OCI-LY1 (cell line): ENCODE measurements at regions not wholly inside any gene's neighbourhood (a gene's known extent, or its start where the extent isn't known, plus 50 kb on each side); places are given as distances from the start of the nearest gene placed in this dataset.

Source experiments
- H2AFZ ChIP-seq: fragments of 200-600 bp; sonication (generic), shearing (Covaris generic); 2 replicates; pipeline ENCODE4 v1.6.0; 2014; ENCODE audit warnings: antibody characterized with exemption, mild to moderate bottlenecking, low read length
- H3F3A ChIP-seq: fragments of 200-600 bp; sonication (generic), shearing (Covaris generic); 2 replicates; pipeline ENCODE4 v1.6.0; 2014; ENCODE audit warnings: mild to moderate bottlenecking, antibody characterized with exemption, low read length, moderate library complexity; ENCODE audit not compliant: insufficient read depth
- H3K27ac ChIP-seq: fragments of 200-600 bp; sonication (generic); 2 replicates; pipeline ENCODE4 v1.5.1; 2014; ENCODE audit warnings: low read length, mixed run types, mild to moderate bottlenecking, low read depth; ENCODE audit not compliant: poor library complexity, severe bottlenecking
- H3K27me3 ChIP-seq: fragments of 200-600 bp; sonication (generic); 2 replicates; pipeline ENCODE4 v1.6.0; 2014; ENCODE audit warnings: antibody characterized with exemption, mild to moderate bottlenecking, low read length, moderate library complexity; ENCODE audit not compliant: insufficient read depth
- H3K36me3 ChIP-seq: fragments of 200-600 bp; sonication (generic); 2 replicates; pipeline ENCODE4 v1.6.1; 2014; ENCODE audit warnings: mild to moderate bottlenecking, antibody characterized with exemption, low read length, moderate library complexity, mixed read lengths; ENCODE audit not compliant: insufficient read depth
- H3K4me1 ChIP-seq: fragments of 200-600 bp; sonication (generic); 2 replicates; pipeline ENCODE4 v1.5.1; 2014; ENCODE audit warnings: mild to moderate bottlenecking, low read length, moderate library complexity; ENCODE audit not compliant: insufficient read depth, severe bottlenecking
- H3K4me2 ChIP-seq: fragments of 200-600 bp; sonication (generic), shearing (Covaris generic); 2 replicates; pipeline ENCODE4 v1.6.1; 2014; ENCODE audit warnings: low read length
- H3K4me3 ChIP-seq: fragments of 200-600 bp; sonication (generic); 2 replicates; pipeline ENCODE4 v1.5.1; 2014; ENCODE audit warnings: low read length, low read depth, mild to moderate bottlenecking, mixed read lengths; ENCODE audit not compliant: poor library complexity, severe bottlenecking
- H3K79me2 ChIP-seq: fragments of 200-600 bp; shearing (Covaris generic); 2 replicates; pipeline ENCODE4 v1.6.1; 2016; ENCODE audit warnings: mixed run types, low read length, mixed read lengths; ENCODE audit not compliant: insufficient read depth
- H3K9ac ChIP-seq: fragments of 200-600 bp; sonication (generic), shearing (Covaris generic); 2 replicates; pipeline ENCODE4 v1.6.1; 2014; ENCODE audit warnings: mild to moderate bottlenecking, low read length, mixed read lengths
- H3K9me2 ChIP-seq: fragments of 200-600 bp; sonication (generic), shearing (Covaris generic); 2 replicates; pipeline ENCODE4 v1.6.1; 2014; ENCODE audit warnings: low read depth, mild to moderate bottlenecking, low read length, mixed read lengths
- H3K9me3 ChIP-seq: fragments of 200-600 bp; shearing (Covaris generic); 2 replicates; pipeline ENCODE4 v1.6.1; 2014; ENCODE audit warnings: low read length, mixed read lengths
- H4K20me1 ChIP-seq: fragments of 200-600 bp; sonication (generic), shearing (Covaris generic); 2 replicates; pipeline ENCODE4 v1.6.0; 2016; ENCODE audit warnings: mild to moderate bottlenecking, low read length; ENCODE audit not compliant: insufficient read depth
- EZH2 ChIP-seq: fragments of 200-600 bp; sonication (generic), shearing (Covaris generic); IDR thresholded peaks from 2 replicates; pipeline ENCODE4 v1.8.0; 2017; ENCODE audit warnings: borderline replicate concordance, mixed run types, mild to moderate bottlenecking, antibody characterized with exemption, low read length, moderate library complexity, mixed read lengths
- TF ChIP-seq, protein P1 (sequence below): fragments of 200-600 bp; sonication (generic), shearing (Covaris generic); IDR thresholded peaks from 2 replicates; pipeline ENCODE4 v1.5.1; 2017; ENCODE audit warnings: mild to moderate bottlenecking, antibody characterized with exemption, low read length, moderate library complexity, mixed read lengths

DNA sequence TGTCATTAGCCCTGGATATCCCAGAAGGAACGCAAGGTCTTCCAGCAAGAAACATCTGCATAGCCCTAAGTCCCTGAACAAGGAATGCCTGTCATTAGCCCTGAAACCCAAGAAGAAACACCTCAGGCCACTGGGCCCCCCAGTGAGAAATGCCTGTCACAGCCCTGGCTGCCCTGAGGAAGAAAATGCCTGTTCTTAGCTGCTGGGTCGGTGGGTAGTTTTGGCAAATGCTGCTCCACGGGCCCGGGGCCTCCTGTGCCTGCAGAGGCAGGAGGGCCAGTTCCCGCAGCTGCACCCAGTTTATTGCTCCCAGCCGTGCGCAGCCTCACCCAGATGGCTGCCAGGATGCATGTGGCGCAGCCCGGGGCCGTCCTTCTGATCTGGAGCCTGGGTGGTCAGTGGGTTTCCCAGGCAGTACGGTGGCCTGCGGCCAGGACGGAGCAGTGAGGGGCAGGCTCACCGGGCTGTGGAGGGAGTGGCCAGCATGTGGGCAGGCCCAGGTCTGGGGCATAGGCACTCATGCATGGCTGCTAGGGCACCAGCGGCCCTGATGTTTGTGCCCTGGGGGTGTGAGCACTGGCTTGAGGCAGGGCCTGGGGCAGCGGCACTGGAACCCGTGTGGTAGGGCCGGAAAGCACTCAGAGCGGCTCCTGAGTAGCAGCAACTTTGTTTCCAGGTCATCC is 219.0 kb downstream of the ERMARD start:
- Histone ChIP-seq H3K9me2 (no peaks in the 10 kb centered on the region), H3K27me3 (no peaks in the 10 kb centered on the region), H3K4me1 (no peaks in the 10 kb centered on the region), H3K9ac (no peak overlapping the region), H4K20me1 (no peaks in the 10 kb centered on the region), H3K79me2 (no peaks in the 10 kb centered on the region), H3K9me3 (no peaks in the 10 kb centered on the region), H3K27ac (no peak overlapping the region), H3K4me3 (no peak overlapping the region), H2AFZ (no peak overlapping the region), H3F3A (no peaks in the 10 kb centered on the region), H3K36me3 (no peaks in the 10 kb centered on the region), H3K4me2 (no peak overlapping the region)
- TF ChIP-seq, protein P1, sequence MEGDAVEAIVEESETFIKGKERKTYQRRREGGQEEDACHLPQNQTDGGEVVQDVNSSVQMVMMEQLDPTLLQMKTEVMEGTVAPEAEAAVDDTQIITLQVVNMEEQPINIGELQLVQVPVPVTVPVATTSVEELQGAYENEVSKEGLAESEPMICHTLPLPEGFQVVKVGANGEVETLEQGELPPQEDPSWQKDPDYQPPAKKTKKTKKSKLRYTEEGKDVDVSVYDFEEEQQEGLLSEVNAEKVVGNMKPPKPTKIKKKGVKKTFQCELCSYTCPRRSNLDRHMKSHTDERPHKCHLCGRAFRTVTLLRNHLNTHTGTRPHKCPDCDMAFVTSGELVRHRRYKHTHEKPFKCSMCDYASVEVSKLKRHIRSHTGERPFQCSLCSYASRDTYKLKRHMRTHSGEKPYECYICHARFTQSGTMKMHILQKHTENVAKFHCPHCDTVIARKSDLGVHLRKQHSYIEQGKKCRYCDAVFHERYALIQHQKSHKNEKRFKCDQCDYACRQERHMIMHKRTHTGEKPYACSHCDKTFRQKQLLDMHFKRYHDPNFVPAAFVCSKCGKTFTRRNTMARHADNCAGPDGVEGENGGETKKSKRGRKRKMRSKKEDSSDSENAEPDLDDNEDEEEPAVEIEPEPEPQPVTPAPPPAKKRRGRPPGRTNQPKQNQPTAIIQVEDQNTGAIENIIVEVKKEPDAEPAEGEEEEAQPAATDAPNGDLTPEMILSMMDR = no peak
- TF ChIP-seq EZH2 = no peak

DNA sequence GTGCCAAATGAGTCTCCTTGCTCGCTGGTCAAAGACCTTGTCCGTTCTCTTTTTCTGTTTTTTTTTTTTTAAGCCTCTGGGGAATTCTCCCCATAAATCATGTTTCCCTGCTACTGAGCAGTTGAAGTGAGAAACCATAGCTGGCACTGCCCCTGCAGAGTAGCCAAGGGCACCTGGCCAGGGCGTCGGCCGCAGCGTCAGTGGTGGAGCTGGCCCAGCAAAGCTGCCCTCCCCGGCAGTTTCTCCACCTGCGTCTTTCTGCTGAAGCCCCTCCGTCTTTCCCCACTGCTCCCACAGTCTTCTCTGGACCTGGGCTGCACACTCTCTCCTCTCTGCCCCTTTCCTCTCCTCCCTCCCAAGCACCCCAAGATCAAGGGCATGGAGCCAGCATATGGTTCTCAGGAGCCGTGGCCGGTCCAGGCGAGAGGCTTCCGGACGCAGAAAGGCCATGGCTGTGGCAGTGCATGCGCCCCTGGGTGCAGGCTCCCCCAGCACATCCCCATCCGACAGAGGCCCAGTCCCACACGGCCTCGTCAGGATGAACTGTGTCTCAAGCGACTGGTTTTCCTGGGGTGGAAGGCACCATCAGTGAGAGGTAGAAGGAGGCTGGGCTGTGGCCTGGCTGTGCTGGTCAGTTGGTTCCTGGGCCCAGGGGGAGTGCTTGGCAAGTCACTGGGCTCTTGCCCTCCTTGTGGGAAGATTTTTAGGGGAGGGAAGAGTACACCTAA is 218.1 kb downstream of the ERMARD start:
- H3K4me1 ChIP-seq = no peaks in the 10 kb centered on the region
- H3K9me2 ChIP-seq = no peaks in the 10 kb centered on the region
- H3K9ac ChIP-seq = no peak overlapping the region
- no peaks in the 10 kb centered on the region for H3K79me2 ChIP-seq
- no peaks in the 10 kb centered on the region for H4K20me1 ChIP-seq
- no peak overlapping the region for H3K4me2 ChIP-seq
- H3K36me3 ChIP-seq = no peaks in the 10 kb centered on the region
- H2AFZ ChIP-seq = no peak overlapping the region
- TF ChIP-seq, protein P1 = no peak
- no peak overlapping the region for H3K4me3 ChIP-seq
- no peak overlapping the region for H3K27ac ChIP-seq
- no peaks in the 10 kb centered on the region for H3F3A ChIP-seq
- no peaks in the 10 kb centered on the region for H3K27me3 ChIP-seq
- no peaks in the 10 kb centered on the region for H3K9me3 ChIP-seq

DNA sequence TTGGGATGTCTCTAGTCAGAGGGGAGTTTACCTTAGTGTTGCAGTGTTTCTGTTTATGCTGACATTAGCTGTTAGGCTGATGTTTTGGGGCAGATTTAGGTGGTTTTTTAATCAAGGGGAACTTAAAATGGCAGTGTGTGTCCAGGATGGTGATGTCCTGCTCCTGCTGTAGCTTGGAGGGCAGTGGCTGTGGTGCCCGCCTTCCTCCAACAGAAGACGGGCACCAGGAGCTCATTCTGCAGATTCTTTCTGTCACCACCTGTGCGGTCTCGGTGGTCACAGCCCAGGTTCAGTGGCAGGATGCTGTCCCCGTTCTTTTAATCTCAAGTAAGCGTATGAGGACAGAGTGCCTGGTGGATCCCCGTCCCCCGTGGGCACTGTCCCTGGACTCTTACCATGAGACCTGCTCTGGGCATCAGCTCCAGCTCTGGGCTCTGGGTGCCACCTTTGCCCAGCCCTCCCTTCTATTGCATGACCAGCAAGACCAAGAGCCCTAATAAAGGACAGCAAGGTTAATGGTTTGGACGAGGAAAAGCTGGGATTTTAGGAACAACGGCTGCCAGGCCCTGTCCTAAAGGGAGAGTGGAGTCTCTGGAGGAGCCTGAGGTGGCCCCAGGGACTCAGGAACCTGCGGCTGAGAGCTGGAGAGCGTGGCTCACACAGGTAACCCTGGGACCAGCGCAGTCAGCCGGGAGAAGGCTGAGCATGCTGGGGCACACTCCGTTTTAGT is 217.3 kb downstream of the ERMARD start:
- Histone ChIP-seq H4K20me1 (no peaks in the 10 kb centered on the region), H3K4me2 (no peak overlapping the region), H3K4me1 (no peaks in the 10 kb centered on the region), H3K9me3 (no peaks in the 10 kb centered on the region), H3K9me2 (no peaks in the 10 kb centered on the region), H3K9ac (no peak overlapping the region), H3F3A (no peaks in the 10 kb centered on the region), H3K27ac (no peak overlapping the region), H3K4me3 (no peak overlapping the region), H2AFZ (no peak overlapping the region), H3K79me2 (no peaks in the 10 kb centered on the region), H3K36me3 (no peaks in the 10 kb centered on the region), H3K27me3 (no peaks in the 10 kb centered on the region)
- no peak for TF ChIP-seq EZH2
- TF ChIP-seq, protein P1 = no peak
